GM12878 (cell line): ENCODE measurements at regions not wholly inside any gene's neighbourhood (a gene's known extent, or its start where the extent isn't known, plus 50 kb on each side); places are given as distances from the start of the nearest gene placed in this dataset.

Experiments
- ATAC-seq: fragments of 200-7000 bp; cut with Tn5 transposase; 3 replicates; pipeline ENCODE4 v1.9.1; 2020; ENCODE audit warnings: mild to moderate bottlenecking, moderate library complexity
- BruUV-seq: library from RNA; stranded (reverse); fragments of 400-500 nt; replicated peaks from 2 replicates; lab custom pipeline; 2021; lab: Mats Ljungman, UMichigan
- CTCF ChIA-PET: fragments of 300-600 bp; sonication (Branson Sonifier 250); formaldehyde crosslinking; extraction: SDS; loops from one replicate; lab custom pipeline; 2021; ENCODE audit warnings: inconsistent platforms; lab: Yijun Ruan, JAX
- POLR2A ChIA-PET: fragments of 350-600 bp; formaldehyde crosslinking; extraction: SDS; loops from one replicate; lab custom pipeline; 2021; ENCODE audit warnings: inconsistent platforms; lab: Charles Lee
- RAD21 ChIA-PET: fragments of 300-600 bp; sonication (Branson Sonifier 250); formaldehyde crosslinking; loops from one replicate; lab custom pipeline; 2023; ENCODE audit warnings: antibody characterized with exemption; ENCODE audit not compliant: unreplicated experiment; lab: Charles Lee
- SMC1A ChIA-PET: fragments of 300-600 bp; sonication (Branson Sonifier 250); formaldehyde crosslinking; loops from one replicate; lab custom pipeline; 2023; ENCODE audit not compliant: unreplicated experiment, uncharacterized antibody; lab: Charles Lee
- DNase-seq: peaks from one replicate; pipeline ENCODE4 v3.0.0-alpha.2; 2011; ENCODE audit warnings: low read depth, low spot score
- FAIRE-seq: peaks from 3 replicates; lab custom pipeline; 2011; peaks lifted over from hg19 to GRCh38; lab: Jason Lieb, UNC
- H2AFZ ChIP-seq: 2 replicates; pipeline ENCODE4 v1.6.0; 2011; ENCODE audit warnings: low read depth, low read length, control low read depth; ENCODE audit not compliant: control insufficient read depth
- H3K27ac ChIP-seq: 2 replicates; pipeline ENCODE4 v1.5.1; 2011; ENCODE audit warnings: control low read depth; ENCODE audit not compliant: control insufficient read depth, insufficient read depth
- H3K27me3 ChIP-seq, 2 experiments: replicated peaks in 1 of 2; 2 replicates each; pipeline versions ENCODE4 v1.6.0 to v1.6.1; 2011; ENCODE audit warnings: low read length in 1 of 2; ENCODE audit not compliant: control insufficient read depth in 2 of 2, insufficient read depth in 2 of 2
- H3K36me3 ChIP-seq, 2 experiments: 2 replicates each; pipeline ENCODE4 v1.5.1; 2011; ENCODE audit warnings: low read length in 1 of 2; ENCODE audit not compliant: control insufficient read depth in 2 of 2, insufficient read depth in 2 of 2
- H3K4me1 ChIP-seq: 2 replicates; pipeline ENCODE4 v1.6.1; 2011; ENCODE audit warnings: mild to moderate bottlenecking, low read length, moderate library complexity, mixed read lengths; ENCODE audit not compliant: control insufficient read depth, insufficient read depth
- H3K4me2 ChIP-seq: 2 replicates; pipeline ENCODE4 v1.6.0; 2011; ENCODE audit warnings: control low read depth; ENCODE audit not compliant: control insufficient read depth, insufficient read depth
- H3K4me3 ChIP-seq: fragments of 200-600 bp; sonication (generic); 2 replicates; pipeline ENCODE4 v1.5.1; 2016
- H3K79me2 ChIP-seq: 2 replicates; pipeline ENCODE4 v1.6.0; 2011; ENCODE audit warnings: low read length; ENCODE audit not compliant: control insufficient read depth, insufficient read depth
- H3K9ac ChIP-seq: 2 replicates; pipeline ENCODE4 v1.8.0; 2011; ENCODE audit warnings: low read length, control low read depth, mixed read lengths; ENCODE audit not compliant: control insufficient read depth, insufficient read depth
- H3K9me3 ChIP-seq: replicated peaks from 3 replicates; pipeline ENCODE4 v1.5.1; 2011; ENCODE audit warnings: mild to moderate bottlenecking, low read length; ENCODE audit not compliant: control insufficient read depth, insufficient read depth
- H4K20me1 ChIP-seq: 2 replicates; pipeline ENCODE4 v1.6.0; 2011; ENCODE audit not compliant: control insufficient read depth, insufficient read depth
- ATF3 ChIP-seq: IDR thresholded peaks from 2 replicates; pipeline ENCODE4 v1.6.1; 2011; ENCODE audit warnings: low read depth, mild to moderate bottlenecking, low read length, moderate library complexity, borderline replicate concordance; ENCODE audit errors: extremely low read depth
- BHLHE40 ChIP-seq, 2 experiments: fragments of 450-650 bp in 1 of 2; IDR thresholded peaks; 2 replicates each; pipeline ENCODE4 v1.6.1; 2011 to 2017; ENCODE audit warnings: low read depth in 2 of 2, borderline replicate concordance in 1 of 2, improper control_type of control experiment in 1 of 2, low read length in 1 of 2, mild to moderate bottlenecking in 1 of 2
- CEBPB ChIP-seq, 2 experiments: fragments of 150-350 bp in 1 of 2; IDR thresholded peaks; 2 replicates each; pipeline ENCODE4 v1.6.1; 2012 to 2014; ENCODE audit warnings: low read depth in 2 of 2, low read length in 2 of 2, borderline replicate concordance in 1 of 2, inconsistent platforms in 1 of 2
- CHD1 ChIP-seq: IDR thresholded peaks from 2 replicates; pipeline ENCODE4 v1.6.1; 2012; ENCODE audit warnings: low read depth, low read length, improper control_type of control experiment
- EP300 ChIP-seq, 2 experiments: fragments of 150-350 bp in 1 of 2; IDR thresholded peaks; 2 replicates each; pipeline ENCODE4 v1.6.1; 2011 to 2012; ENCODE audit warnings: low read depth in 2 of 2, low read length in 2 of 2, borderline replicate concordance in 1 of 2, improper control_type of control experiment in 1 of 2, inconsistent platforms in 1 of 2; ENCODE audit not compliant: control insufficient read depth in 1 of 2
- EZH2 ChIP-seq: IDR thresholded peaks from 2 replicates; pipeline ENCODE4 v1.6.1; 2012; ENCODE audit warnings: low read depth, mild to moderate bottlenecking, control low read depth, inconsistent platforms, low read length, borderline replicate concordance; ENCODE audit not compliant: control insufficient read depth
- FOS ChIP-seq: IDR thresholded peaks from 3 replicates; pipeline ENCODE4 v1.6.1; 2011; ENCODE audit warnings: borderline replicate concordance; ENCODE audit not compliant: insufficient read length; ENCODE audit errors: extremely low read depth
- GATAD2B ChIP-seq: fragments of 450-650 bp; conservative IDR thresholded peaks from 2 replicates; pipeline ENCODE4 v1.6.1; 2017; ENCODE audit warnings: low read depth, mild to moderate bottlenecking, moderate library complexity
- IKZF1 ChIP-seq: fragments of 450-650 bp; conservative IDR thresholded peaks from 2 replicates; pipeline ENCODE4 v1.6.1; 2017; ENCODE audit warnings: antibody characterized with exemption, mild to moderate bottlenecking
- MAX ChIP-seq: IDR thresholded peaks from 2 replicates; pipeline ENCODE4 v1.6.1; 2012; ENCODE audit warnings: low read depth, low read length, improper control_type of control experiment
- NFYA ChIP-seq: IDR thresholded peaks from 2 replicates; pipeline ENCODE4 v1.6.1; 2011; ENCODE audit warnings: low read depth, mild to moderate bottlenecking, low read length, improper control_type of control experiment, borderline replicate concordance
- NR2F1 ChIP-seq: fragments of 450-650 bp; conservative IDR thresholded peaks from 2 replicates; pipeline ENCODE4 v1.6.1; 2017; ENCODE audit warnings: mild to moderate bottlenecking
- NRF1 ChIP-seq: conservative IDR thresholded peaks from 2 replicates; pipeline ENCODE4 v1.6.1; 2011; ENCODE audit warnings: mild to moderate bottlenecking, low read depth, low read length, improper control_type of control experiment
- PML ChIP-seq: IDR thresholded peaks from 2 replicates; pipeline ENCODE4 v1.6.1; 2012; ENCODE audit warnings: low read length, inconsistent platforms
- RAD21 ChIP-seq: IDR thresholded peaks from 2 replicates; pipeline ENCODE4 v1.6.1; 2011; ENCODE audit warnings: mild to moderate bottlenecking, low read depth, low read length, moderate library complexity; ENCODE audit not compliant: insufficient read depth
- RCOR1 ChIP-seq: conservative IDR thresholded peaks from 2 replicates; pipeline ENCODE4 v1.6.1; 2012; ENCODE audit warnings: low read depth, low read length, improper control_type of control experiment
- SREBF1 ChIP-seq: IDR thresholded peaks from 2 replicates; pipeline ENCODE4 v1.6.1; 2012; ENCODE audit warnings: mild to moderate bottlenecking, low read length
- TAF1 ChIP-seq: IDR thresholded peaks from 2 replicates; pipeline ENCODE4 v1.6.1; 2011; ENCODE audit warnings: mild to moderate bottlenecking, low read depth, low read length, borderline replicate concordance
- TBL1XR1 ChIP-seq: IDR thresholded peaks from 2 replicates; pipeline ENCODE4 v1.6.1; 2012; ENCODE audit warnings: low read depth, low read length, improper control_type of control experiment
- TCF12 ChIP-seq: IDR thresholded peaks from 2 replicates; pipeline ENCODE4 v1.6.1; 2011; ENCODE audit warnings: low read depth, mild to moderate bottlenecking, low read length
- ZNF384 ChIP-seq: IDR thresholded peaks from 2 replicates; pipeline ENCODE4 v1.6.1; 2012; ENCODE audit warnings: low read depth, mild to moderate bottlenecking, low read length, improper control_type of control experiment, borderline replicate concordance
- WGBS: methylation state at CpG from one replicate; pipeline ENCODE4 v1.1.6; 2016; ENCODE audit warnings: low lambda C conversion rate; ENCODE audit not compliant: insufficient replicate concordance, insufficient coverage; ENCODE audit errors: missing lambda C conversion rate; 5-methylcytosine and 5-hydroxymethylcytosine counted together
- in situ Hi-C: fragments of 300-500 bp; cut with MboI; formaldehyde crosslinking; loops from 9 replicates; pipeline ENCODE4 v1.14.3; 2018; ENCODE audit warnings: mixed read lengths
- intact Hi-C: fragments of 100-400 bp; cut with micrococcal nuclease; formaldehyde crosslinking; loops from one replicate; pipeline ENCODE4 v1.14.2; 2022; ENCODE audit not compliant: unreplicated experiment
- TF ChIP-seq, protein P1 (sequence below): fragments of 450-650 bp; IDR thresholded peaks from 2 replicates; pipeline ENCODE4 v1.6.1; 2017; ENCODE audit warnings: mild to moderate bottlenecking

GRCh38 chr9:104300124-104300523 lies 203.9 kb upstream of the OR13F1 start (continued):
- TF ChIP-seq RAD21 = no peak
- TF ChIP-seq EZH2 = no peak
- TF ChIP-seq BHLHE40 (IDR thresholded peaks at IDR 0.05; ENCODE audit: borderline replicate concordance in 1 of 2, low read depth in 2 of 2, low read length in 1 of 2) = no peak
- no peak for TF ChIP-seq SREBF1
- TF ChIP-seq EP300 (IDR thresholded peaks at IDR 0.05; ENCODE audit: borderline replicate concordance in 1 of 2, control insufficient read depth in 1 of 2, low read depth in 2 of 2, low read length in 2 of 2) = no peak
- no peak for TF ChIP-seq TAF1
- TF ChIP-seq, all 136 proteins: peak for 0

- no peaks in the 10 kb centered on the region for H3K36me3 ChIP-seq
- in situ Hi-C loops (no loop called here), intact Hi-C loops (no loop called here)
- H3K4me1 ChIP-seq = no peaks in the 10 kb centered on the region
- ChIA-PET RAD21 (no interaction called here), POLR2A (no interaction called here), CTCF (no interaction called here), SMC1A (no interaction called here)
- no peak overlapping the region for H2AFZ ChIP-seq
- no peaks in the 10 kb centered on the region for H3K27me3 ChIP-seq
- H3K4me3 ChIP-seq = no peak overlapping the region
- FAIRE-seq = no peak
- no peaks in the 10 kb centered on the region for H3K9me3 ChIP-seq
- no peaks in the 10 kb centered on the region for H4K20me1 ChIP-seq
- BruUV-seq = no TSS peak
- H3K27ac ChIP-seq = no peak overlapping the region
- ATAC-seq = no peak
- H3K9ac ChIP-seq = no peak overlapping the region
- no peak for DNase-seq
- H3K79me2 ChIP-seq = no peaks in the 10 kb centered on the region
- H3K4me2 ChIP-seq = no peak overlapping the region
- WGBS = 33% methylated on average over 2 of the region's 2 CpGs
- TF ChIP-seq ZNF384 = no peak
- TF ChIP-seq CEBPB (IDR thresholded peaks at IDR 0.05; ENCODE audit: borderline replicate concordance in 1 of 2, low read depth in 2 of 2, low read length in 2 of 2) = no peak
- TF ChIP-seq, protein P1, sequence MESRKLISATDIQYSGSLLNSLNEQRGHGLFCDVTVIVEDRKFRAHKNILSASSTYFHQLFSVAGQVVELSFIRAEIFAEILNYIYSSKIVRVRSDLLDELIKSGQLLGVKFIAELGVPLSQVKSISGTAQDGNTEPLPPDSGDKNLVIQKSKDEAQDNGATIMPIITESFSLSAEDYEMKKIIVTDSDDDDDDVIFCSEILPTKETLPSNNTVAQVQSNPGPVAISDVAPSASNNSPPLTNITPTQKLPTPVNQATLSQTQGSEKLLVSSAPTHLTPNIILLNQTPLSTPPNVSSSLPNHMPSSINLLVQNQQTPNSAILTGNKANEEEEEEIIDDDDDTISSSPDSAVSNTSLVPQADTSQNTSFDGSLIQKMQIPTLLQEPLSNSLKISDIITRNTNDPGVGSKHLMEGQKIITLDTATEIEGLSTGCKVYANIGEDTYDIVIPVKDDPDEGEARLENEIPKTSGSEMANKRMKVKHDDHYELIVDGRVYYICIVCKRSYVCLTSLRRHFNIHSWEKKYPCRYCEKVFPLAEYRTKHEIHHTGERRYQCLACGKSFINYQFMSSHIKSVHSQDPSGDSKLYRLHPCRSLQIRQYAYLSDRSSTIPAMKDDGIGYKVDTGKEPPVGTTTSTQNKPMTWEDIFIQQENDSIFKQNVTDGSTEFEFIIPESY = no peak
- no peak for TF ChIP-seq NRF1
- no peak for TF ChIP-seq TBL1XR1
- TF ChIP-seq NR2F1 = no peak
- no peak for TF ChIP-seq GATAD2B
- no peak for TF ChIP-seq CHD1
- TF ChIP-seq TCF12 = no peak
- no peak for TF ChIP-seq RCOR1
- no peak for TF ChIP-seq PML
- TF ChIP-seq NFYA = no peak
- TF ChIP-seq RAD21 = no peak
- no peak for TF ChIP-seq IKZF1
- no peak for TF ChIP-seq MAX
- no peak for TF ChIP-seq ATF3
- TF ChIP-seq FOS = no peak
These were observed 202.3 kb upstream of the OR13F1 start for GRCh38 chr9:104301755-104302154.
